HCT116 (cell line): ENCODE measurements at regions not wholly inside any gene's neighbourhood (a gene's known extent, or its start where the extent isn't known, plus 50 kb on each side); places are given as distances from the start of the nearest gene placed in this dataset.

Experiments used
- ATAC-seq: fragments of 200-7000 bp; cut with Tn5 transposase; 2 replicates; pipeline ENCODE4 v1.9.1; 2020; ENCODE audit warnings: mild to moderate bottlenecking, moderate library complexity
- BruUV-seq: library from RNA; stranded (reverse); fragments of 400-500 nt; replicated peaks from 2 replicates; lab custom pipeline; 2021; lab: Mats Ljungman, UMichigan
- CTCF ChIA-PET: fragments of 300-600 bp; sonication (Branson Sonifier 250); formaldehyde crosslinking; loops from one replicate; lab custom pipeline; 2021; ENCODE audit warnings: antibody characterized with exemption; lab: Charles Lee
- POLR2A ChIA-PET: fragments of 300-600, 350-600 bp; sonication (Branson Sonifier 250); formaldehyde crosslinking; loops from one replicate; lab custom pipeline; 2021; ENCODE audit warnings: antibody characterized with exemption; lab: Charles Lee
- RAD21 ChIA-PET, 2 experiments: fragments of 300-600 bp; sonication (Branson Sonifier 250); formaldehyde crosslinking; loops; one replicate each; lab custom pipeline; 2023; ENCODE audit warnings: low total read pairs in 2 of 2; ENCODE audit not compliant: uncharacterized antibody in 2 of 2, unreplicated experiment in 2 of 2, low non-redundant PET in 1 of 2; lab: Charles Lee
- DNase-seq: peaks from one replicate; pipeline ENCODE4 v3.0.0-alpha.2; 2010; ENCODE audit warnings: low read depth, low spot score
- H2AFZ ChIP-seq: fragments of 200-600 bp; shearing (Covaris generic), sonication (generic); 2 replicates; pipeline ENCODE4 v1.6.1; 2017; ENCODE audit warnings: low read depth, mixed run types, mixed read lengths, antibody characterized with exemption, low read length; ENCODE audit not compliant: poor library complexity, severe bottlenecking
- H3K27ac ChIP-seq: 2 replicates; pipeline ENCODE4 v1.5.1; 2012; ENCODE audit warnings: low read depth, low read length
- H3K27me3 ChIP-seq: fragments of 200-600 bp; sonication (generic); 2 replicates; pipeline ENCODE4 v1.6.1; 2016; ENCODE audit warnings: mixed run types, low read length, mixed read lengths; ENCODE audit not compliant: insufficient read depth
- H3K36me3 ChIP-seq, 2 experiments: fragments of 200-500 bp in 1 of 2; fragments of 200-600 bp in 1 of 2; sonication (Bioruptor generic) in 1 of 2; sonication (generic) in 1 of 2; 2 replicates each; pipeline versions ENCODE4 v1.5.1 to v1.6.1; 2014 to 2016; ENCODE audit warnings: low read length in 2 of 2, inconsistent platforms in 1 of 2, mixed read lengths in 1 of 2, mixed run types in 1 of 2; ENCODE audit not compliant: insufficient read depth in 2 of 2, control insufficient read depth in 1 of 2
- H3K4me1 ChIP-seq, 2 experiments: fragments of 200-600 bp in 1 of 2; sonication (generic) in 1 of 2; 2 replicates each; pipeline versions ENCODE4 v1.5.1 to v1.6.1; 2012 to 2017; ENCODE audit warnings: low read length in 2 of 2, inconsistent platforms in 1 of 2, mild to moderate bottlenecking in 1 of 2, mixed read lengths in 1 of 2, mixed run types in 1 of 2, moderate library complexity in 1 of 2; ENCODE audit not compliant: insufficient read depth in 2 of 2, control insufficient read depth in 1 of 2
- H3K4me2 ChIP-seq: fragments of 200-600 bp; sonication (generic); 2 replicates; pipeline ENCODE4 v1.6.1; 2017; ENCODE audit warnings: mixed run types, low read length, mixed read lengths
- H3K4me3 ChIP-seq, 2 experiments: fragments of 200-600 bp in 1 of 2; sonication (generic) in 1 of 2; replicated peaks in 1 of 2; 2 replicates each; pipeline ENCODE4 v1.5.1; 2011 to 2016; ENCODE audit warnings: low read length in 2 of 2, control low read depth in 1 of 2, low read depth in 1 of 2, mild to moderate bottlenecking in 1 of 2, mixed read lengths in 1 of 2, mixed run types in 1 of 2
- H3K79me2 ChIP-seq: fragments of 200-600 bp; sonication (generic); 2 replicates; pipeline ENCODE4 v1.6.1; 2017; ENCODE audit warnings: mild to moderate bottlenecking, mixed run types, low read length, moderate library complexity, mixed read lengths; ENCODE audit not compliant: insufficient read depth
- H3K9ac ChIP-seq: fragments of 200-600 bp; sonication (generic); 2 replicates; pipeline ENCODE4 v1.6.1; 2016; ENCODE audit warnings: low read length, mixed read lengths
- H3K9me2 ChIP-seq: fragments of 200-600 bp; sonication (generic), shearing (Covaris generic); 2 replicates; pipeline ENCODE4 v1.6.1; 2017; ENCODE audit warnings: mixed run types, mild to moderate bottlenecking, moderate library complexity; ENCODE audit not compliant: insufficient read depth
- H3K9me3 ChIP-seq, 2 experiments: fragments of 200-500 bp in 1 of 2; fragments of 200-600 bp in 1 of 2; sonication (Bioruptor generic) in 1 of 2; sonication (generic) in 1 of 2; 2 replicates each; pipeline ENCODE4 v1.6.1; 2014 to 2017; ENCODE audit warnings: low read length in 2 of 2, mixed read lengths in 2 of 2, inconsistent platforms in 1 of 2, low read depth in 1 of 2, mild to moderate bottlenecking in 1 of 2, mixed run types in 1 of 2, moderate library complexity in 1 of 2; ENCODE audit not compliant: control insufficient read depth in 1 of 2, insufficient read depth in 1 of 2
- H4K20me1 ChIP-seq: fragments of 200-600 bp; sonication (generic), shearing (Covaris generic); 2 replicates; pipeline ENCODE4 v1.6.1; 2017; ENCODE audit warnings: mixed run types, mild to moderate bottlenecking, moderate library complexity; ENCODE audit not compliant: insufficient read depth
- ATF3 ChIP-seq: IDR thresholded peaks from 2 replicates; pipeline ENCODE4 v1.6.1; 2012
- CEBPB ChIP-seq: IDR thresholded peaks from 2 replicates; pipeline ENCODE4 v1.6.1; 2012; ENCODE audit warnings: low read depth
- EGR1 ChIP-seq: IDR thresholded peaks from 2 replicates; pipeline ENCODE4 v1.6.1; 2012; ENCODE audit warnings: low read depth
- EZH2phosphoT487 ChIP-seq: fragments of 200-600 bp; IDR thresholded peaks from 2 replicates; pipeline ENCODE4 v1.6.1; 2018; ENCODE audit warnings: antibody characterized with exemption, borderline replicate concordance
- JUND ChIP-seq: IDR thresholded peaks from 2 replicates; pipeline ENCODE4 v1.6.1; 2012
- MAX ChIP-seq: IDR thresholded peaks from 2 replicates; pipeline ENCODE4 v1.6.1; 2012
- REST ChIP-seq: IDR thresholded peaks from 2 replicates; pipeline ENCODE4 v1.6.1; 2012; ENCODE audit warnings: low read depth
- TCF7L2 ChIP-seq: IDR thresholded peaks from 2 replicates; pipeline ENCODE4 v1.7.0; 2011; ENCODE audit warnings: borderline replicate concordance, inconsistent platforms; ENCODE audit not compliant: insufficient read depth, insufficient read length; ENCODE audit errors: extremely low read depth
- YY1 ChIP-seq: IDR thresholded peaks from 2 replicates; pipeline ENCODE4 v1.6.1; 2011; ENCODE audit warnings: low read length, low read depth, moderate library complexity, mild to moderate bottlenecking; ENCODE audit not compliant: insufficient replicate concordance; ENCODE audit errors: extremely low read depth
- ZBTB33 ChIP-seq: IDR thresholded peaks from 2 replicates; pipeline ENCODE4 v1.6.1; 2011; ENCODE audit warnings: mild to moderate bottlenecking, low read length, moderate library complexity; ENCODE audit not compliant: insufficient replicate concordance; ENCODE audit errors: extremely low read depth
- ZFX ChIP-seq: fragments of 450-650 bp; IDR thresholded peaks from 2 replicates; pipeline ENCODE4 v1.6.1; 2017
- intact Hi-C: fragments of 100-400 bp; cut with micrococcal nuclease; formaldehyde crosslinking; loops from 2 replicates; pipeline ENCODE4 v1.10.0; 2022

GRCh38 chr18:4640349-4641012 lies 185.4 kb upstream of the DLGAP1 start (continued):
- TF ChIP-seq YY1 (no peak), ZFX (no peak), EGR1 (no peak), REST (no peak), CEBPB (no peak)

- POLR2A ChIA-PET, result no interaction called here
- TF ChIP-seq EZH2phosphoT487 (no peak), ZBTB33 (no peak), TCF7L2 (no peak), ATF3 (no peak), MAX (no peak), JUND (no peak)
- DNase-seq (no peak), ATAC-seq (no peak)
- RAD21 ChIA-PET, result no interaction called here
- Histone ChIP-seq H3K9me3 (peaks cover 14 to 47% of the 10 kb centered on the region in 2 experiments; a peak in 2 of 4 replicates), H3K4me3 (no peak overlapping the region), H4K20me1 (no peaks in the 10 kb centered on the region), H3K4me1 (no peaks in the 10 kb centered on the region), H3K36me3 (no peaks in the 10 kb centered on the region), H3K9ac (no peak overlapping the region), H3K27ac (no peak overlapping the region), H3K4me2 (no peak overlapping the region), H2AFZ (no peak overlapping the region), H3K79me2 (no peaks in the 10 kb centered on the region), H3K9me2 (no peaks in the 10 kb centered on the region), H3K27me3 (no peaks in the 10 kb centered on the region)
- intact Hi-C loops, result no loop called here
- no TSS peak for BruUV-seq
- CTCF ChIA-PET, result no interaction called here
Observed at GRCh38 chr18:4639628-4640310, 184.7 kb upstream of the DLGAP1 start.
